GM12878 (cell line): ENCODE measurements at regions not wholly inside any gene's neighbourhood (a gene's known extent, or its start where the extent isn't known, plus 50 kb on each side); places are given as distances from the start of the nearest gene placed in this dataset.
"Not testable (repeated sequence)": the region's sequence is repeated elsewhere in the genome, so short reads cannot be mapped to it uniquely, and the experiment has no call there.

Source experiments
- ATAC-seq: fragments of 200-7000 bp; cut with Tn5 transposase; 3 replicates; pipeline ENCODE4 v1.9.1; 2020; ENCODE audit warnings: mild to moderate bottlenecking, moderate library complexity
- BruUV-seq: library from RNA; stranded (reverse); fragments of 400-500 nt; replicated peaks from 2 replicates; lab custom pipeline; 2021; lab: Mats Ljungman, UMichigan
- CTCF ChIA-PET: fragments of 300-600 bp; sonication (Branson Sonifier 250); formaldehyde crosslinking; extraction: SDS; loops from one replicate; lab custom pipeline; 2021; ENCODE audit warnings: inconsistent platforms; lab: Yijun Ruan, JAX
- POLR2A ChIA-PET: fragments of 350-600 bp; formaldehyde crosslinking; extraction: SDS; loops from one replicate; lab custom pipeline; 2021; ENCODE audit warnings: inconsistent platforms; lab: Charles Lee
- RAD21 ChIA-PET: fragments of 300-600 bp; sonication (Branson Sonifier 250); formaldehyde crosslinking; loops from one replicate; lab custom pipeline; 2023; ENCODE audit warnings: antibody characterized with exemption; ENCODE audit not compliant: unreplicated experiment; lab: Charles Lee
- SMC1A ChIA-PET: fragments of 300-600 bp; sonication (Branson Sonifier 250); formaldehyde crosslinking; loops from one replicate; lab custom pipeline; 2023; ENCODE audit not compliant: unreplicated experiment, uncharacterized antibody; lab: Charles Lee
- DNase-seq: peaks from one replicate; pipeline ENCODE4 v3.0.0-alpha.2; 2011; ENCODE audit warnings: low read depth, low spot score
- FAIRE-seq: peaks from 3 replicates; lab custom pipeline; 2011; peaks lifted over from hg19 to GRCh38; lab: Jason Lieb, UNC
- H2AFZ ChIP-seq: 2 replicates; pipeline ENCODE4 v1.6.0; 2011; ENCODE audit warnings: low read depth, low read length, control low read depth; ENCODE audit not compliant: control insufficient read depth
- H3K27ac ChIP-seq: 2 replicates; pipeline ENCODE4 v1.5.1; 2011; ENCODE audit warnings: control low read depth; ENCODE audit not compliant: control insufficient read depth, insufficient read depth
- H3K27me3 ChIP-seq, 2 experiments: replicated peaks in 1 of 2; 2 replicates each; pipeline versions ENCODE4 v1.6.0 to v1.6.1; 2011; ENCODE audit warnings: low read length in 1 of 2; ENCODE audit not compliant: control insufficient read depth in 2 of 2, insufficient read depth in 2 of 2
- H3K36me3 ChIP-seq, 2 experiments: 2 replicates each; pipeline ENCODE4 v1.5.1; 2011; ENCODE audit warnings: low read length in 1 of 2; ENCODE audit not compliant: control insufficient read depth in 2 of 2, insufficient read depth in 2 of 2
- H3K4me1 ChIP-seq: 2 replicates; pipeline ENCODE4 v1.6.1; 2011; ENCODE audit warnings: mild to moderate bottlenecking, low read length, moderate library complexity, mixed read lengths; ENCODE audit not compliant: control insufficient read depth, insufficient read depth
- H3K4me2 ChIP-seq: 2 replicates; pipeline ENCODE4 v1.6.0; 2011; ENCODE audit warnings: control low read depth; ENCODE audit not compliant: control insufficient read depth, insufficient read depth
- H3K4me3 ChIP-seq: fragments of 200-600 bp; sonication (generic); 2 replicates; pipeline ENCODE4 v1.5.1; 2016
- H3K79me2 ChIP-seq: 2 replicates; pipeline ENCODE4 v1.6.0; 2011; ENCODE audit warnings: low read length; ENCODE audit not compliant: control insufficient read depth, insufficient read depth
- H3K9ac ChIP-seq: 2 replicates; pipeline ENCODE4 v1.8.0; 2011; ENCODE audit warnings: low read length, control low read depth, mixed read lengths; ENCODE audit not compliant: control insufficient read depth, insufficient read depth
- H3K9me3 ChIP-seq: replicated peaks from 3 replicates; pipeline ENCODE4 v1.5.1; 2011; ENCODE audit warnings: mild to moderate bottlenecking, low read length; ENCODE audit not compliant: control insufficient read depth, insufficient read depth
- H4K20me1 ChIP-seq: 2 replicates; pipeline ENCODE4 v1.6.0; 2011; ENCODE audit not compliant: control insufficient read depth, insufficient read depth
- WGBS: methylation state at CpG from one replicate; pipeline ENCODE4 v1.1.6; 2016; ENCODE audit warnings: low lambda C conversion rate; ENCODE audit not compliant: insufficient replicate concordance, insufficient coverage; ENCODE audit errors: missing lambda C conversion rate; 5-methylcytosine and 5-hydroxymethylcytosine counted together
- in situ Hi-C: fragments of 300-500 bp; cut with MboI; formaldehyde crosslinking; loops from 9 replicates; pipeline ENCODE4 v1.14.3; 2018; ENCODE audit warnings: mixed read lengths
- intact Hi-C: fragments of 100-400 bp; cut with micrococcal nuclease; formaldehyde crosslinking; loops from one replicate; pipeline ENCODE4 v1.14.2; 2022; ENCODE audit not compliant: unreplicated experiment

DNA sequence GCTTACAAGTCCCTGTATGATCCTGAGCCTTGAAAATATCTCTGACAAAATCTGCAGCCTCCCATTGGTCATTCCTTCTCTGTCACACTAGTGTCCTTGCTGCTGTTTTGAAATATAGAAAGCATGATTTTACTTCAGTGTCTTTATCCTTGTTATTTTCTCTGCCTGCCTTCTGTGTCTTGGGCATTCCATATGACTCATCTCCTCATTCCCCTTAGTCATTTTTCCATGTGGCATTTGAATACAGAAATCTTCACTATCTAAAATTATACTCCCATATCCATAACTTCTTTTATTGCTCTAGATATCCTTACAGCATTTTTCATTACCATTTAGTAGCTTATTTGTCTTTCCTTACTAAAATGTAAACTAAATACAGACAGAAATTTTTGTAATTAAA, 205.7 kb upstream of the ZNF337 start:
- H3K79me2 ChIP-seq, FAIRE-seq, H3K36me3 ChIP-seq, H3K4me2 ChIP-seq, intact Hi-C loops, DNase-seq, POLR2A ChIA-PET, H2AFZ ChIP-seq, RAD21 ChIA-PET, H4K20me1 ChIP-seq, H3K4me1 ChIP-seq, H3K9me3 ChIP-seq, ATAC-seq, H3K27me3 ChIP-seq, H3K4me3 ChIP-seq, H3K27ac ChIP-seq, BruUV-seq, in situ Hi-C loops, CTCF ChIA-PET, H3K9ac ChIP-seq, SMC1A ChIA-PET: not testable (repeated sequence)

DNA sequence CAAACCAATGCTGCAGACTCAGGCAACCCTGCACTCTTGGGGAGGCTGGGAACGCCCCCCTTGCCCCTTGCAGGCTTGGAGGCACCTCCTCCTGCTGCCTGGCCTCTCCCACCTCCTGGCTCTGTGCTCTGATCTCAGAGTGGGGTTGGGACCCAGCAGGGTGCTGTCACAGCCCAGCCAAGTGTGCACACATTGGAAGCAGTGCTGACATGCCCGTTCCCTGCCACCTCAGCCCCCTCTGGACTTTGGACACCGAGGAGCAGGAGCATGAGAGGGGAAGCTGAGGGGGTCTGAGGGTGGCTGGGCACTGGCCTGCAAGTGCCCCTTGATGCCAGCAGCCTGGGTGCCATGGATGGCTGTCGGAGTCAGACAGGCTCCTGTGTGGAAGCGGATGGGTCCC, 202.0 kb upstream of the ZNF337 start:
- SMC1A ChIA-PET, FAIRE-seq, H3K4me3 ChIP-seq, CTCF ChIA-PET, ATAC-seq, H2AFZ ChIP-seq, POLR2A ChIA-PET, DNase-seq, H3K79me2 ChIP-seq, BruUV-seq, H3K4me1 ChIP-seq, H3K9ac ChIP-seq, RAD21 ChIA-PET, intact Hi-C loops, H4K20me1 ChIP-seq, H3K27me3 ChIP-seq, H3K9me3 ChIP-seq, H3K36me3 ChIP-seq, H3K4me2 ChIP-seq, H3K27ac ChIP-seq, in situ Hi-C loops: not testable (repeated sequence)
- 10% methylated on average over 5 of the region's 5 CpGs for WGBS

DNA sequence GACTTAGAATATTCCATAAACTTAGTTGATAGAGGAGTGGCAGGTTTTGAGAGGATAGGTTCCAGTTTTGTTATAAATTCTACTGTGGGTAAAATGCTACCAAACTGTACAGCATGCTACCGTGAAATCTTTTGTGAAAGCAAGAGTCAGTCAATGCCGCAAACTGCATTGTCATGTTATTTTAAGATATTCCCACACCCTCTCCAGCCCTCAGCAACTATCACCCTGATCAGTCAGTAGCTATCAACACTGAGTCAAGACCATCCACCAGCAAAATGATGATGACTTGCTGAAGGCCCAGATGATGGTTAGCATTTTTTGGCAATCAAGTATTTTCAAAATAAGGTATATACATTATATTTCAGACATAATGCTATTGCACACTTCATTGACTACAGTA, 182.4 kb upstream of the ZNF337 start:
- SMC1A ChIA-PET, ATAC-seq, H3K36me3 ChIP-seq, intact Hi-C loops, H3K9me3 ChIP-seq, H2AFZ ChIP-seq, H3K4me1 ChIP-seq, DNase-seq, BruUV-seq, POLR2A ChIA-PET, H3K4me2 ChIP-seq, H3K27ac ChIP-seq, H3K4me3 ChIP-seq, CTCF ChIA-PET, H3K79me2 ChIP-seq, in situ Hi-C loops, H4K20me1 ChIP-seq, RAD21 ChIA-PET, H3K27me3 ChIP-seq, H3K9ac ChIP-seq, FAIRE-seq: not testable (repeated sequence)
- WGBS: 96% methylated on average over 2 of the region's 2 CpGs

DNA sequence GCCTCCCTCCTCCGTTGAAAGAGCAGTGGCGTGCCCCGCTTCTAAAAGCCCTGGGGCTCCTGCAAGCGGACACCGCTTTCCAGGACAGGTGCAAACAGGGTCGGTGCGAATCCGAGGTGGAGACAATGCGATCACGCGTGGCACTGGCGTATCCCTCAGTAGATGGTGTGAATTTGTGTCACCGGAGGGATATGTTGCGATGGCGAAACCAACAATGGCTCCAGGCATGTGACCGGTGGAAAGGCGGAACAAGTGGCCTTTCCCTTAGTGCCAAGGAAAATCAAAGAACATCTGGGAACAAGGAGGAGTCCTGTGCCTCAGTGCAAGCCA, 172.0 kb upstream of the ZNF337 start:
- H3K79me2 ChIP-seq, H3K4me3 ChIP-seq, ATAC-seq, FAIRE-seq, DNase-seq, CTCF ChIA-PET, H3K36me3 ChIP-seq, H3K4me1 ChIP-seq, H3K9ac ChIP-seq, BruUV-seq, in situ Hi-C loops, H3K27ac ChIP-seq, intact Hi-C loops, H3K4me2 ChIP-seq, H4K20me1 ChIP-seq, H3K27me3 ChIP-seq, POLR2A ChIA-PET, RAD21 ChIA-PET, SMC1A ChIA-PET, H3K9me3 ChIP-seq: not testable (repeated sequence)
- WGBS: 81% methylated on average over 17 of the region's 17 CpGs
- H2AFZ ChIP-seq: peak overlapping the region; percentile 69; the same call in 1 of the 2 replicates
